ENCODE measurements at regions not wholly inside any gene's neighbourhood (a gene's known extent, or its start where the extent isn't known, plus 50 kb on each side); places are given as distances from the start of the nearest gene placed in this dataset.
"Not testable (repeated sequence)": the region's sequence is repeated elsewhere in the genome, so short reads cannot be mapped to it uniquely, and the experiment has no call there.

DNA sequence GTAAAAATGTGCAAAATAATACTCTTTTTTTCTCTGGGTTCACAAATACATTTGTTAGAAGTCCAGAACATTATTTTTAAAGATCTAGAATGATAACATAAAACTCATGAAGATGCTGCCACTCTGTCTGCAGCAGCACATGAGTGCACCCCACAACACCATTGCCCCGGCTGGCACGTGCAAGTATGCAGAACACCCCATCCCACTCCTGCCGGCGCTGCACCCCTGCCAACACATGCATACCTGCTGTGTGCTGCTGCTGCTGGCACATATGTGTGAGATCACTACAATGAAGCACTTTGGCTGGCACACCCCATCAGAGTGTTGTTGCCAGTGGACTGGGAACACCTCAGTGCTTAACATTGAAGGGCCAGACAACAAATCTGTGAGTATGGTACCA is 129.1 kb downstream of the CCT8L2 start:
- DNase-seq; H3K9me3 ChIP-seq; intact Hi-C loops (cut with DNase I; ENCODE audit: low total_unique reads); H3K27ac ChIP-seq; H3K4me1 ChIP-seq; H3K36me3 ChIP-seq (ENCODE audit: low read depth, missing control alignments); H3K4me3 ChIP-seq; H3K27me3 ChIP-seq: not testable (repeated sequence)
- 69 to 76% methylated on average over 4 of the region's 4 CpGs for WGBS, 2 donors

DNA sequence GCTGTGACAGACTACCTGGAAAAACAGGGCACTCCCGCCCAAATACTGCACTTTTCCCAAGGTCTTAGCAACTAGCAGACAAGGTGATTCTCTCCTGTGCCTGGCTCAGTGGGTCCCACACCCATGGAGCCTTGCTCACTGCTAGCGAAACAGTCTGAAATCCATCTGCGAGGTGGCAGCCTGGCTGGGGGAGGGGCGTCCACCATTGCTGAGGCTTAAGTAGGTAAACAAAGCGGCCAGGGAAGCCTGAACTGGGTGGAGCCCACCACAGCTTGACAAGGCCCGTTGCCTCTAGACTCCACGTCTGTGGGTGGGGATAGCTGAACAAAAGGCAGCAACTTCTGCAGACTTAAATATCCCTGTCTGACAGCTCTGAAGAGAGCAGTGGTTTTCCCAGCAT is 145.2 kb downstream of the CCT8L2 start:
- H3K27ac ChIP-seq; H3K9me3 ChIP-seq; H3K4me3 ChIP-seq; H3K36me3 ChIP-seq (ENCODE audit: low read depth, missing control alignments); intact Hi-C loops (cut with DNase I; ENCODE audit: low total_unique reads); DNase-seq; H3K4me1 ChIP-seq; H3K27me3 ChIP-seq: not testable (repeated sequence)
- WGBS, 2 donors: 63 to 71% methylated on average over 5 to 7 of the region's 7 CpGs

DNA sequence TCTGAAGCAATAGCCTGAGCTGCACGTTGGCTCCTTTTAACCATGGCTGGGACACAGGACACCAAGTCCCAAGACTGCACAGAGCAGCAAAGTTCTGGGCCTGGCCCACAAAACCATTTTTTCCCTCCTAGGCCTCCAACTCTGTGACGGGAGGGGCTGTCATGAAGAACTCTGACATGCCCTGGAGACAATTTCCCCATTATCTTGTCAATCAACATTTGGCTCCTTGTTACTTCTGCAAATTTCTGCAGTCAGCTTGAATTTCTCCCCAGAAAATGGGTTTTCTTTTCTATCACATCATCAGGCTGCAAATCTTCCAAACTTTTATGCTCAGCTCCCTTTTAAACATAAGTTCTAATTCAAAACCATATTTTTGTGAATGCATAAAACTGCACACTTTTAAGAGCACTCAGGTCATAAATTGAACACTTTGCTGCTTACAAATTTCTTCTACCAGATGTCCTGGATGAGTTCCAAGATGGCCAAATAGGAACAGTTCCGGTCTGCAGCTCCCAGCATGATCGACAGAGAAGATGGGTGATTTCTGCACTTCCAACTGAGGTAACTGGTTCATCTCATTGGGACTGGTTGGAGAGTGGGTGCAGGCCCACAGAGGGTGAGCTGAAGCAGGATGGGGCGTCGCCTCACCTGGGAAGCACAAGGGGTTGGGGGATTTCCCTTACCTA is 145.7 kb downstream of the CCT8L2 start:
- H3K4me1 ChIP-seq; H3K9me3 ChIP-seq; H3K27ac ChIP-seq; H3K27me3 ChIP-seq; DNase-seq; H3K4me3 ChIP-seq; intact Hi-C loops (cut with DNase I; ENCODE audit: low total_unique reads); H3K36me3 ChIP-seq (ENCODE audit: low read depth, missing control alignments): not testable (repeated sequence)
- 59 to 62% methylated on average over 4 to 6 of the region's 6 CpGs for WGBS, 2 donors

GRCh38 chr22:16441014-16441413 is 151.6 kb downstream of the CCT8L2 start:
- WGBS, 2 donors: 21 to 38% methylated on average over 1 of the region's 1 CpG
- intact Hi-C loops (cut with DNase I; ENCODE audit: low total_unique reads): not testable (repeated sequence)
- peak in 1 of 3 experiments; percentile 23 for TF ChIP-seq CTCF (IDR thresholded peaks at IDR 0.05)

DNA sequence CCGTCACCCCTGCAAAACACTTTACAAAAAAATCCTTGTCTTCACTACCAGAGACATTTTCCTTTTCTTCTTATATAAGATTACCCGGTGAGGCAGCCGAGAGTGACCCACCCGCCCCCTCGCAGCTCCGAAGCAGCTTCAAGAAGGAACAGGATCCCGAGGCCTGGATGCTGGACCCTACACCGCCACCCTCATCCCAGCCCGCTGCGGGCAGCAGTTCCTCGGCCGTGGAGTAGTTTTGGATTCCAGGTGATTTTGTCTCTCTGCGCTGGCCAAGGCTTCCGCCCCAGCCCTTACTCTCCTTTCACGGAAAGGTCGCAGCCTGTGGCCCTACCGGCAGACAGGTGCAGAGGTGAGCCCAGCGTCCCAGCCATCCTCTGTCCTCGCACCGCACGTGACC is 169.1 kb downstream of the CCT8L2 start:
- H3K4me1 ChIP-seq; H3K9me3 ChIP-seq; H3K36me3 ChIP-seq (ENCODE audit: low read depth, missing control alignments); H3K27ac ChIP-seq; H3K27me3 ChIP-seq; intact Hi-C loops (cut with DNase I; ENCODE audit: low total_unique reads); DNase-seq; H3K4me3 ChIP-seq: not testable (repeated sequence)
- WGBS, 2 donors: 51 to 67% methylated on average over 21 of the region's 21 CpGs

More at GRCh38 chr22:16441014-16441413, 151.6 kb downstream of the CCT8L2 start:
- not testable (repeated sequence) for H3K4me1 ChIP-seq; H3K4me3 ChIP-seq; H3K27ac ChIP-seq; DNase-seq; H3K27me3 ChIP-seq; H3K36me3 ChIP-seq (ENCODE audit: low read depth, missing control alignments); H3K9me3 ChIP-seq

DNA sequence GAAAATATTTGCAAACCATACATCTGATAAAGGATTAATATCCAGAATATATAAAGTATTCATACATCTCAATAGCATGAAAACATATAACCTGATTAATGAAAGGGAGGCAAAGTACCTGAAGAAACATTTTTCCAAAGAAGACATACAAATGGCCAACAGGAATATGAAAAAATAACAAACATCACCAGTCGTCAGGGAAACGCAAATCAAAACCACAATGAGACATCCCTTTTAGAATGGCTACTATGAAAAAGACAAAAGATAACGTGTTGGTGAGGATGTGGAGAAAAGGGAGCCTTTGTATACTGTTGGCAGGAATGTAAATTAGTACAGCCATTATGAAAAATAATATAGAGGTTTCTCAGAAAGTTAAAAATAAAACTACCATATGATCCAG is 175.1 kb downstream of the CCT8L2 start:
- H3K9me3 ChIP-seq; H3K4me3 ChIP-seq; H3K27me3 ChIP-seq; DNase-seq; H3K36me3 ChIP-seq (ENCODE audit: low read depth, missing control alignments); H3K4me1 ChIP-seq; H3K27ac ChIP-seq; intact Hi-C loops (cut with DNase I; ENCODE audit: low total_unique reads): not testable (repeated sequence)
- WGBS, 2 donors: 41 to 56% methylated on average over 3 of the region's 3 CpGs

- WGBS, 2 donors: 55 to 65% methylated on average over 7 of the region's 7 CpGs
- intact Hi-C loops (cut with DNase I; ENCODE audit: low total_unique reads): not testable (repeated sequence)
These were observed 188.0 kb downstream of the CCT8L2 start for GRCh38 chr22:16404639-16405038.

GRCh38 chr22:16403661-16404060 is 188.9 kb downstream of the CCT8L2 start:
- intact Hi-C loops (cut with DNase I; ENCODE audit: low total_unique reads): not testable (repeated sequence)

More at GRCh38 chr22:16404639-16405038, 188.0 kb downstream of the CCT8L2 start:
- not testable (repeated sequence) for H3K36me3 ChIP-seq (ENCODE audit: low read depth, missing control alignments); H3K27me3 ChIP-seq; H3K27ac ChIP-seq; DNase-seq; H3K4me1 ChIP-seq; H3K9me3 ChIP-seq; H3K4me3 ChIP-seq

GRCh38 chr22:16402874-16403399 is 189.7 kb downstream of the CCT8L2 start:
- WGBS, 2 donors: 36 to 42% methylated on average over 6 of the region's 6 CpGs
- H3K27me3 ChIP-seq; intact Hi-C loops (cut with DNase I; ENCODE audit: low total_unique reads); H3K27ac ChIP-seq; DNase-seq; H3K4me3 ChIP-seq; H3K36me3 ChIP-seq (ENCODE audit: low read depth, missing control alignments); H3K9me3 ChIP-seq; H3K4me1 ChIP-seq: not testable (repeated sequence)

More at GRCh38 chr22:16403661-16404060, 188.9 kb downstream of the CCT8L2 start:
- not testable (repeated sequence) for DNase-seq; H3K27ac ChIP-seq; H3K27me3 ChIP-seq; H3K4me3 ChIP-seq; H3K9me3 ChIP-seq; H3K36me3 ChIP-seq (ENCODE audit: low read depth, missing control alignments); H3K4me1 ChIP-seq
- 48 to 60% methylated on average over 13 to 19 of the region's 20 CpGs for WGBS, 2 donors

GRCh38 chr22:16393476-16393875 is 199.1 kb downstream of the CCT8L2 start:
- WGBS, 2 donors: 41 to 44% methylated on average over 2 of the region's 2 CpGs
- DNase-seq; H3K4me1 ChIP-seq; H3K4me3 ChIP-seq; H3K27me3 ChIP-seq; H3K27ac ChIP-seq; H3K36me3 ChIP-seq (ENCODE audit: low read depth, missing control alignments); H3K9me3 ChIP-seq; intact Hi-C loops (cut with DNase I; ENCODE audit: low total_unique reads): not testable (repeated sequence)

GRCh38 chr22:16391417-16391930 is 201.1 kb downstream of the CCT8L2 start:
- intact Hi-C loops (cut with DNase I; ENCODE audit: low total_unique reads): not testable (repeated sequence)

More at GRCh38 chr22:16391417-16391930, 201.1 kb downstream of the CCT8L2 start:
- H3K9me3 ChIP-seq; H3K4me3 ChIP-seq; H3K27ac ChIP-seq; DNase-seq; H3K36me3 ChIP-seq (ENCODE audit: low read depth, missing control alignments); H3K4me1 ChIP-seq; H3K27me3 ChIP-seq: not testable (repeated sequence)
- 40 to 52% methylated on average over 1 to 20 of the region's 20 CpGs for WGBS, 2 donors

Data from testis (tissue), 2 donors.